Endodermal cell (in vitro differentiated cells): ENCODE measurements at regions not wholly inside any gene's neighbourhood (a gene's known extent, or its start where the extent isn't known, plus 50 kb on each side); places are given as distances from the start of the nearest gene placed in this dataset.

ENCODE experiments used
- DNase-seq: peaks from one replicate; pipeline ENCODE4 v3.0.0-alpha.2; 2017
- H3K27ac ChIP-seq: 2 replicates; pipeline ENCODE4 v1.5.1; 2013; ENCODE audit warnings: mild to moderate bottlenecking, low read depth, low read length, moderate library complexity
- H3K27me3 ChIP-seq: 2 replicates; pipeline ENCODE4 v1.6.1; 2013; ENCODE audit warnings: mild to moderate bottlenecking, low read length, moderate library complexity; ENCODE audit not compliant: insufficient read depth, control insufficient read depth, poor library complexity, severe bottlenecking
- H3K36me3 ChIP-seq: 2 replicates; pipeline ENCODE4 v1.7.0; 2013; ENCODE audit warnings: mild to moderate bottlenecking, low read length, moderate library complexity; ENCODE audit not compliant: control insufficient read depth, insufficient read depth
- H3K4me1 ChIP-seq: one replicate; pipeline ENCODE4 v1.7.0; 2013; ENCODE audit warnings: low read length; ENCODE audit not compliant: control insufficient read depth, insufficient read depth
- H3K4me3 ChIP-seq: 2 replicates; pipeline ENCODE4 v1.5.1; 2013; ENCODE audit warnings: mild to moderate bottlenecking, low read length, moderate library complexity
- H3K9ac ChIP-seq: 2 replicates; pipeline ENCODE4 v1.6.1; 2013; ENCODE audit warnings: mild to moderate bottlenecking, low read length, moderate library complexity; ENCODE audit not compliant: poor library complexity, severe bottlenecking; ENCODE audit errors: extremely low read depth
- H3K9me3 ChIP-seq: 2 replicates; pipeline ENCODE4 v1.6.1; 2013; ENCODE audit warnings: mild to moderate bottlenecking, low read length, moderate library complexity; ENCODE audit not compliant: control insufficient read depth
- H3K27ac Mint-ChIP-seq: 2 replicates; pipeline ENCODE4 v1.8.0; 2020; ENCODE audit warnings: mixed read lengths
- H3K27me3 Mint-ChIP-seq: 2 replicates; pipeline ENCODE4 v1.8.0; 2021; ENCODE audit warnings: mild to moderate bottlenecking, mixed read lengths; ENCODE audit not compliant: insufficient read depth
- H3K36me3 Mint-ChIP-seq: 2 replicates; pipeline ENCODE4 v1.8.0; 2020; ENCODE audit warnings: low read depth, mixed read lengths
- H3K4me1 Mint-ChIP-seq: 2 replicates; pipeline ENCODE4 v1.8.0; 2020; ENCODE audit warnings: mixed read lengths
- H3K4me3 Mint-ChIP-seq: 2 replicates; pipeline ENCODE4 v1.8.0; 2020; ENCODE audit warnings: mild to moderate bottlenecking, moderate library complexity, mixed read lengths
- H3K9me3 Mint-ChIP-seq: 2 replicates; pipeline ENCODE4 v1.8.0; 2020; ENCODE audit warnings: mild to moderate bottlenecking, mixed read lengths
- WGBS, 2 experiments: methylation state at CpG; one replicate each; pipeline versions ENCODE4 v1.1.5 to v1.1.7; 2013; ENCODE audit warnings: missing lambda C conversion rate in 2 of 2, mixed read lengths in 1 of 2; ENCODE audit not compliant: insufficient coverage in 1 of 2, insufficient read length in 1 of 2; 5-methylcytosine and 5-hydroxymethylcytosine counted together
- TF ChIP-seq, protein P1 (sequence below): fragments of 200-600 bp; sonication (generic); conservative IDR thresholded peaks from 2 replicates; pipeline ENCODE4 v1.5.0; 2021; ENCODE audit warnings: antibody characterized with exemption, mild to moderate bottlenecking

DNA sequence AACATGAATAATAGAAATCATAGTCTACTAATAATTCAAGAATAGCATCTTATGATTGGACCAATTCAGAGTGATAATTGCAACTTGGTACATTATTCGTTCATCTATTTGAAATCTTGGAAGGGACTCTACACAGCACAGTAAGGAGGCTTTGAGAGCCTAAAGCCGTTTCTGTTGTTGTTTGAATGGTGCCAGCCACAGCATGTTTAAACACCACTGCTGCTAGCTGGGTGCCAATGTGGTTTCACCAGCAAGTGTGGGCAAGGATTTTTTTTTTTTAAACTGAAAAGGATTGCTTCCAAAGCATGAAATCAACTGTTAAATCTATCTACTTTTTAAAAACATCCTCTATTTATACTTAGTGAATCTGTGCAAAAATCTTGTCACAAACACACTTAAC, 253.9 kb upstream of the MAP3K1 start:
- Histone ChIP-seq H3K27ac (no peak overlapping the region), H3K4me3 (no peak overlapping the region), H3K9ac (no peak overlapping the region), H3K9me3 (no peaks in the 10 kb centered on the region), H3K27me3 (no peaks in the 10 kb centered on the region), H3K4me1 (no peaks in the 10 kb centered on the region), H3K36me3 (no peaks in the 10 kb centered on the region)
- no peaks in the 10 kb centered on the region for H3K27me3 Mint-ChIP-seq
- TF ChIP-seq, protein P1, sequence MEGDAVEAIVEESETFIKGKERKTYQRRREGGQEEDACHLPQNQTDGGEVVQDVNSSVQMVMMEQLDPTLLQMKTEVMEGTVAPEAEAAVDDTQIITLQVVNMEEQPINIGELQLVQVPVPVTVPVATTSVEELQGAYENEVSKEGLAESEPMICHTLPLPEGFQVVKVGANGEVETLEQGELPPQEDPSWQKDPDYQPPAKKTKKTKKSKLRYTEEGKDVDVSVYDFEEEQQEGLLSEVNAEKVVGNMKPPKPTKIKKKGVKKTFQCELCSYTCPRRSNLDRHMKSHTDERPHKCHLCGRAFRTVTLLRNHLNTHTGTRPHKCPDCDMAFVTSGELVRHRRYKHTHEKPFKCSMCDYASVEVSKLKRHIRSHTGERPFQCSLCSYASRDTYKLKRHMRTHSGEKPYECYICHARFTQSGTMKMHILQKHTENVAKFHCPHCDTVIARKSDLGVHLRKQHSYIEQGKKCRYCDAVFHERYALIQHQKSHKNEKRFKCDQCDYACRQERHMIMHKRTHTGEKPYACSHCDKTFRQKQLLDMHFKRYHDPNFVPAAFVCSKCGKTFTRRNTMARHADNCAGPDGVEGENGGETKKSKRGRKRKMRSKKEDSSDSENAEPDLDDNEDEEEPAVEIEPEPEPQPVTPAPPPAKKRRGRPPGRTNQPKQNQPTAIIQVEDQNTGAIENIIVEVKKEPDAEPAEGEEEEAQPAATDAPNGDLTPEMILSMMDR: no peak
- DNase-seq: no peak
- peaks cover 11% of the 10 kb centered on the region for H3K4me1 Mint-ChIP-seq
- WGBS, 2 experiments: 86 to 100% methylated on average over 1 to 2 of the region's 2 CpGs
- H3K27ac Mint-ChIP-seq: no peak overlapping the region
- no peaks in the 10 kb centered on the region for H3K36me3 Mint-ChIP-seq
- no peak overlapping the region for H3K4me3 Mint-ChIP-seq
- H3K9me3 Mint-ChIP-seq: no peaks in the 10 kb centered on the region

DNA sequence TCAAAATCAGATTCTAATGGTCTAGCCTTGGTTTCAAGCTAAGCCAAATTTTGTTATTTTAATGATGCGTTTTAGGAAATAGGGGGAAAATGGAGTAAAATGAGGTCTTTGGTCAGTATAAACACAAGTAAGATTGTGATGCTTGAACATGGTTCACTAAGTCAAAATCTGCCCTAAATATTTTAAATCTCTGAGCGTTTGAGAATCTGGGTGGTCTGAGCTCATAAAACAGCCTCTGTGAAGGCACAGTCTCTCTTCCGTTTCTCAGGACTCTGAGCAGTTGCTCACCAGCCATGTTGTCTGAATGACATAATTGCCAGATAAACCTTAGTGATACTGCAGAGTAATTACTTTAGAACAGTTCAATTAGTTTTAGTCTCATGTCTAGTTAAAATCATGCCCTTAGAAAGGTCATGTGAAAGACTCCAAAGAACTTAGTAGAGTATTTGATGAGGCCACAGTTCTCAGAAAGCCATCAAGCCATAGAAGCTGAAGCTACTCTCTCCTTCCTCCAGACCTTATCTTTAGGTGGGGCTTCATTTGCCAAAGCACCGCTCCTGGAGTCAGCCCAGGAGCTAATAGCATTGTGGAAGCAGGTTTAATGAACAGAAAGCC, 257.1 kb upstream of the MAP3K1 start:
- H3K36me3 ChIP-seq: no peaks in the 10 kb centered on the region
- no peaks in the 10 kb centered on the region for H3K4me1 ChIP-seq
- no peak overlapping the region for H3K4me3 Mint-ChIP-seq
- no peak overlapping the region for H3K27ac ChIP-seq
- H3K27ac Mint-ChIP-seq: no peak overlapping the region
- no peak overlapping the region for H3K9ac ChIP-seq
- no peaks in the 10 kb centered on the region for H3K27me3 Mint-ChIP-seq
- peaks cover 2% of the 10 kb centered on the region for H3K4me1 Mint-ChIP-seq
- 44 to 67% methylated on average over 2 to 4 of the region's 4 CpGs for WGBS, 2 experiments
- H3K36me3 Mint-ChIP-seq: no peaks in the 10 kb centered on the region
- TF ChIP-seq, protein P1: no peak
- H3K9me3 Mint-ChIP-seq: no peaks in the 10 kb centered on the region
- H3K4me3 ChIP-seq: no peak overlapping the region
- no peaks in the 10 kb centered on the region for H3K27me3 ChIP-seq
- DNase-seq: no peak
- H3K9me3 ChIP-seq: no peaks in the 10 kb centered on the region

DNA sequence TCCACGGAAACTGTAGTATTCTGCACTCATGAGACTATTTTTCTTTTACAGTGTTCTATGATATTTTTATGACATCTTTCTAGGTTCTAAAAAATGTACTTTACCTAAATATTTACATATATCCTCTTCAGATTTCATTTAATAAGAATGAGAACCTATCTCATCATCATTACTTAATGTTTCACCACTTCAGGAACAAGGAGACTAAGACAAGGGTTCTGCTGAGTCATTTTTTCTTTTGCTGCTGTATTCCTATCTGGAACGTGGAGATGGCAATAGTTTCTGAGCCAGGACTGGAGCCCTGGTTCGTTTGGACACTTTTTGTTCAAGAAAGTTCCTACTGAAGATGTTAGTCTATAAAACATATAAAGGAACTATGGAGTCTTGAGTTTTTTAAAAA, 258.2 kb upstream of the MAP3K1 start:
- DNase-seq: no peak
- Histone ChIP-seq H3K9ac (no peak overlapping the region), H3K4me1 (no peaks in the 10 kb centered on the region), H3K27ac (no peak overlapping the region), H3K9me3 (no peaks in the 10 kb centered on the region), H3K27me3 (no peaks in the 10 kb centered on the region), H3K4me3 (no peak overlapping the region), H3K36me3 (no peaks in the 10 kb centered on the region)
- Mint-ChIP-seq H3K4me3 (no peak overlapping the region), H3K27me3 (no peaks in the 10 kb centered on the region), H3K4me1 (peaks cover 2% of the 10 kb centered on the region), H3K36me3 (no peaks in the 10 kb centered on the region), H3K9me3 (no peaks in the 10 kb centered on the region), H3K27ac (no peak overlapping the region)
- 89 to 94% methylated on average over 2 to 3 of the region's 3 CpGs for WGBS, 2 experiments
- TF ChIP-seq, protein P1: no peak
